SK-N-SH treated with all-trans-retinoic acid at 6 μM for 48 hours (cell line): ENCODE measurements at regions not wholly inside any gene's neighbourhood (a gene's known extent, or its start where the extent isn't known, plus 50 kb on each side); places are given as distances from the start of the nearest gene placed in this dataset.

ENCODE experiments used
- CSDC2 ChIP-seq: fragments of 250-450 bp; sonication (Bioruptor Pico); IDR thresholded peaks from 2 replicates; pipeline ENCODE4 v1.5.0; 2020; ENCODE audit warnings: mild to moderate bottlenecking, moderate library complexity
- GLIS3 ChIP-seq: fragments of 250-450 bp; sonication (Bioruptor Pico); IDR thresholded peaks from 2 replicates; pipeline ENCODE4 v1.5.0; 2020; ENCODE audit warnings: mild to moderate bottlenecking, moderate library complexity
- OSR1 ChIP-seq: fragments of 250-450 bp; sonication (Bioruptor Pico); IDR thresholded peaks from 2 replicates; pipeline ENCODE4 v1.8.0; 2022; ENCODE audit warnings: moderate library complexity, mild to moderate bottlenecking, inconsistent platforms
- SNAI2 ChIP-seq: fragments of 250-450 bp; sonication (Bioruptor Pico); IDR thresholded peaks from 2 replicates; pipeline ENCODE4 v1.5.0; 2020; ENCODE audit warnings: mild to moderate bottlenecking, moderate library complexity
- ZC3H10 ChIP-seq: fragments of 250-450 bp; sonication (Bioruptor Pico); IDR thresholded peaks from 2 replicates; pipeline ENCODE4 v1.5.1; 2021; ENCODE audit warnings: mild to moderate bottlenecking, moderate library complexity
- ZFP30 ChIP-seq: fragments of 450-650 bp; formaldehyde crosslinking; IDR thresholded peaks from 2 replicates; pipeline ENCODE4 v1.5.0; 2022; ENCODE audit warnings: mild to moderate bottlenecking, moderate library complexity
- TF ChIP-seq, protein P1 (sequence below): fragments of 250-450 bp; sonication (Bioruptor Pico); IDR thresholded peaks from 2 replicates; pipeline ENCODE4 v1.5.1; 2021; ENCODE audit warnings: mild to moderate bottlenecking, moderate library complexity
- TF ChIP-seq, protein P2 (sequence below): fragments of 250-450 bp; sonication (Bioruptor Pico); IDR thresholded peaks from 2 replicates; pipeline ENCODE4 v1.8.0; 2020; ENCODE audit warnings: mild to moderate bottlenecking, moderate library complexity, borderline replicate concordance

DNA sequence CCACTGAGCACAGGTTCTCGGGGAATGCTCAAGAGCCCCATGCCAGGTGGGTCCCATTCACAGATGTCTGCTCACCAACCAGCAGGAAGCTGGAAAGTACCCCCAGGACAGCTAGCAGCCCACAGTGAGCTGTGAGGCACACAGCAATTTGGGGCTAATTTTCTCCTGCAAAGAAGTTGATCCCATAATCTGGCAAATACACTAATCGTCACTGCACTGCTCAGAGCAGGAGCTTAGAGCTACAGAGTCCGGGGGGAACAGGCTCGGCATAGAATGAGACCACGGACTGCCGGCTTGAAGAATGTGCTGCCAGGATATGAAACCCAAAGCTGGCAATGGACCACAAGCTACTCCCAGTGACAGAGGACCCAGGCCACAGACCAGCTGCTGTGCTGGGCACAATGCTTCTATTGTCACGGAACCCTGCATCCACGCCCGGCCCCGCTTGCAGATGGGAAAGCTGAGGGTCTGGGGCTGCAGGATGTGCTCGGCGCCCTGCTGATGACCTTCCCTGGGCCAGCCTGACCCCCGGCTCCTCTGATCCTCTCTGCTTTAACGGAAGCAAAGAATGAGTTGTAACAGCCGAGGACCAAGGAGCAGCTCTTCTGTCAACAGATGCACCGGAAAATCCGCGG is 239.7 kb downstream of the CTTN start:
- TF ChIP-seq, protein P1, sequence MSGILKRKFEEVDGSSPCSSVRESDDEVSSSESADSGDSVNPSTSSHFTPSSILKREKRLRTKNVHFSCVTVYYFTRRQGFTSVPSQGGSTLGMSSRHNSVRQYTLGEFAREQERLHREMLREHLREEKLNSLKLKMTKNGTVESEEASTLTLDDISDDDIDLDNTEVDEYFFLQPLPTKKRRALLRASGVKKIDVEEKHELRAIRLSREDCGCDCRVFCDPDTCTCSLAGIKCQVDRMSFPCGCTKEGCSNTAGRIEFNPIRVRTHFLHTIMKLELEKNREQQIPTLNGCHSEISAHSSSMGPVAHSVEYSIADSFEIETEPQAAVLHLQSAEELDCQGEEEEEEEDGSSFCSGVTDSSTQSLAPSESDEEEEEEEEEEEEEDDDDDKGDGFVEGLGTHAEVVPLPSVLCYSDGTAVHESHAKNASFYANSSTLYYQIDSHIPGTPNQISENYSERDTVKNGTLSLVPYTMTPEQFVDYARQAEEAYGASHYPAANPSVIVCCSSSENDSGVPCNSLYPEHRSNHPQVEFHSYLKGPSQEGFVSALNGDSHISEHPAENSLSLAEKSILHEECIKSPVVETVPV = no peak
- TF ChIP-seq OSR1 (CRISPR knock-in tag) (no peak), GLIS3 (CRISPR knock-in tag) (no peak), CSDC2 (CRISPR knock-in tag) (no peak), ZC3H10 (no peak), ZFP30 (CRISPR knock-in tag) (no peak), SNAI2 (no peak)
- TF ChIP-seq, protein P2, sequence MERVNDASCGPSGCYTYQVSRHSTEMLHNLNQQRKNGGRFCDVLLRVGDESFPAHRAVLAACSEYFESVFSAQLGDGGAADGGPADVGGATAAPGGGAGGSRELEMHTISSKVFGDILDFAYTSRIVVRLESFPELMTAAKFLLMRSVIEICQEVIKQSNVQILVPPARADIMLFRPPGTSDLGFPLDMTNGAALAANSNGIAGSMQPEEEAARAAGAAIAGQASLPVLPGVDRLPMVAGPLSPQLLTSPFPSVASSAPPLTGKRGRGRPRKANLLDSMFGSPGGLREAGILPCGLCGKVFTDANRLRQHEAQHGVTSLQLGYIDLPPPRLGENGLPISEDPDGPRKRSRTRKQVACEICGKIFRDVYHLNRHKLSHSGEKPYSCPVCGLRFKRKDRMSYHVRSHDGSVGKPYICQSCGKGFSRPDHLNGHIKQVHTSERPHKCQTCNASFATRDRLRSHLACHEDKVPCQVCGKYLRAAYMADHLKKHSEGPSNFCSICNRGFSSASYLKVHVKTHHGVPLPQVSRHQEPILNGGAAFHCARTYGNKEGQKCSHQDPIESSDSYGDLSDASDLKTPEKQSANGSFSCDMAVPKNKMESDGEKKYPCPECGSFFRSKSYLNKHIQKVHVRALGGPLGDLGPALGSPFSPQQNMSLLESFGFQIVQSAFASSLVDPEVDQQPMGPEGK (CRISPR knock-in tag) = no peak
